GM18519 (cell line): ENCODE measurements at regions not wholly inside any gene's neighbourhood (a gene's known extent, or its start where the extent isn't known, plus 50 kb on each side); places are given as distances from the start of the nearest gene placed in this dataset.

Experiments
- ATAC-seq: cut with Tn5 transposase; IDR thresholded peaks from one replicate; pipeline ENCODE4 v1.9.1; 2021; ENCODE audit warnings: mild to moderate bottlenecking, moderate library complexity; ENCODE audit not compliant: unreplicated experiment, low FRiP score

DNA sequence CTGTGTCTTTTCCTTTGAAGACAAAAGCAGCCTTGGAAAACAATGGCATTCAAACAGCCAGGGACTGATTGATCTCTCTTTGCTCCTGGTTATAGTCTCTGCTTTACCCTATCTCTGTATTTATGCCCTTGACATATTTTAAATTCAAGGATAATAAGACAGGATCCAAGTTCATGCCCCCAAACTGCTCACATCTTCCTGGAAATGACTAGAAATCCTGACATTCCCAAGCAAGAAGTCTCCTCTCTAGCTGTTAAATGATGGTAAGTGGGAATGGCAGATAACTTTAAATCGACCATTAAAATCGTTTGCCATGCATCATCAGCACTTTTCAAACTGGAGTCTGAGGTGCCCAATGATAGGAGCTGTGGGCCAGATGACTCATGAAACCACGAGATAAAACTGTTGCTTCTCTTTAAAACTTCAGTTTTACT lies 435.6 kb downstream of the FOXO1 start:
- no peak for ATAC-seq

- no peak for ATAC-seq
These were observed 435.1 kb downstream of the FOXO1 start for GRCh38 chr13:40231311-40231710.

GRCh38 chr13:40231751-40232150 lies 434.7 kb downstream of the FOXO1 start:
- no peak for ATAC-seq

- no peak for ATAC-seq
These were observed 434.0 kb downstream of the FOXO1 start for GRCh38 chr13:40232311-40233040.

- no peak for ATAC-seq
These were observed 432.7 kb downstream of the FOXO1 start for GRCh38 chr13:40233731-40234195.

- no peak for ATAC-seq
These were observed 431.2 kb downstream of the FOXO1 start for GRCh38 chr13:40235160-40235796.

- no peak for ATAC-seq
These were observed 429.8 kb downstream of the FOXO1 start for GRCh38 chr13:40236566-40237168.

- ATAC-seq, result no peak
These were observed 427.7 kb downstream of the FOXO1 start for GRCh38 chr13:40238761-40239160.

GRCh38 chr13:40240293-40240692 lies 426.1 kb downstream of the FOXO1 start:
- ATAC-seq, result no peak

DNA sequence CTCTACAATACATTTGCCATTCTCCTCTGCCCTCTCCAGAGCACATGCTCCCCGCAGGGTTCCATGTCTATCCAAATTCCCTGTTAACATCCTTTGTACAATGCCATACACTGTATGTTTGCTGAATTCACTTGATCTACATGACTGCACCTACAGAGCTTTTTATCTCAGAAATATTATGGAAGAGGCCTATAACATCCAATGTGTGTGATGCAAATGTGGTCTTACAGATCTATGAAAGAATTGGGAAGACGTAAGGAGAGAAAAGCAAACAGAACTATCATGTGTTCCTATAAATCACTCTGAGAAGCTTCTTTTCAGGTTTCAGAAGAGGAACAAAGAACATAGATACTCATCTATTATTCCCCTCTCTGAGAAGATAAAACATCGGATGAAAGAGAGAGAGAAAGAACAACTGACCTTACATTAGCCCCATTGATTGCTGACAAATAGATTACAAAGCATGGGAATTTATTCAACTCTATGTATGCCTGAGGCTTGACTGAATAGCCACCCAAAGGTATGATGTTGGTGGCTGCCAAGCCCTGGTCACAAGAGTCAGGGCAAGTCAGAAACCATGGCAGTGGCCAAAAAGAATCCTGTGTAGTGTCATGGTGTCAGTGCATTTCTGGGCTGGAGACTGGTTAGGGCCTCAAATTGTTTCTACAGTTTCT lies 425.2 kb downstream of the FOXO1 start:
- ATAC-seq, result no peak

DNA sequence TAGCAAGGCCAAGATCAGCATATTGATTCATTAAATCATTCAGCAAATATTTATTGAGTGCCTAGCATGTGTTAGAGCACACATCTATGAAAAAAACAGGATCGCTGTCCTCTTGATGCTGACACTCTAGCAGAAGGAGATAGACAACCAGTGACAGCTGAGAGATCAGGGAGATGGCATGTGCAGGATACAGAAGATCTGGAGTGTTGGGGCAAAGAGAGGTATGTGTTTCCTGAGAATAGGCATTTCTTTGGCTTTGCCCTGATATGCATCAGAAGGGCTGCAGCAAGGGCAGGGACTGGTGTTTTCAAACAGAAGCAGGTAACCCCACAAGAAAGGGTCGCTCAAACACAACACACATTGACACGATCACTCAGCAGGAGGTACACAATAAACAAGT lies 423.4 kb downstream of the FOXO1 start:
- ATAC-seq, result no peak

GRCh38 chr13:40243982-40244381 lies 422.5 kb downstream of the FOXO1 start:
- no peak for ATAC-seq

DNA sequence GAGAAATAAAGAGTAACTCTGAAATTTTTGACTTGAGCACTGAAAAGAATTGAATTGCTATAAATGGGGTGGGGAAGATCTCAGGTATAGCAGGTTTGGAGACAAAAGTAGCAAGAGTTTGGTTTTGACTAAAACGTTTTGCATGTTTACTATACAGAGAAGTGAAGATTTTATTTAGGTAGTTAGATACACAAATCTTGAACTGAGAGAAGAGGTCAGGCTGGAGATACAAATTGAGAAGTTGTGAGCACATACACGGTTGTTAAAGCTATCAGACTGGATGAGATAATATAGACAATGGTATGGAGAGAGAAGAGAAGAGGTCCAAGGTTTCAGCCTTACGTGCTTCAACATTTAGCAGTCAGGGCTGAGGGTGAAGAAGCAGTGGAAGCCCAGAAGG lies 420.9 kb downstream of the FOXO1 start:
- ATAC-seq, result no peak

DNA sequence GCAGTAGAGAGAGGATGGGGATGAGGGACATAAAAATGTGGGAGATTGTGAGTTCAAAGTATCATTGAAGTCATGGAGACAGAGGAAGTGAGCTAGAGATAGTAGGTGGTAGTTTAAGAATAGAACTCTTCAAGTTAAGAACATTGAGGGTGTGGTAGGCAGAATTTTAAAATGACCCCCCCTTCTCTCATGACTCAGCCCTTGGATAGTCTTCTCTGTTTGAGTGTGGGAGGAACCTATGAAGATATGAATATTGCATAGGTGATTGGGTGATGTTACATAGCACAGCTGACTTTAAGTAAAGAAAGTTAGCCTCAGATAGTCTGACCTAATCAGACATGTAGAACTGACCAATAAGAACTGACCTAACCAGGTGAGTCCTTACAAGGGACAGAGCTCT lies 418.6 kb downstream of the FOXO1 start:
- ATAC-seq, result no peak

- ATAC-seq, result no peak
These were observed 415.0 kb downstream of the FOXO1 start for GRCh38 chr13:40251343-40252032.

- no peak for ATAC-seq
These were observed 414.2 kb downstream of the FOXO1 start for GRCh38 chr13:40252241-40252640.

GRCh38 chr13:40252676-40253075 lies 413.8 kb downstream of the FOXO1 start:
- ATAC-seq, result no peak

DNA sequence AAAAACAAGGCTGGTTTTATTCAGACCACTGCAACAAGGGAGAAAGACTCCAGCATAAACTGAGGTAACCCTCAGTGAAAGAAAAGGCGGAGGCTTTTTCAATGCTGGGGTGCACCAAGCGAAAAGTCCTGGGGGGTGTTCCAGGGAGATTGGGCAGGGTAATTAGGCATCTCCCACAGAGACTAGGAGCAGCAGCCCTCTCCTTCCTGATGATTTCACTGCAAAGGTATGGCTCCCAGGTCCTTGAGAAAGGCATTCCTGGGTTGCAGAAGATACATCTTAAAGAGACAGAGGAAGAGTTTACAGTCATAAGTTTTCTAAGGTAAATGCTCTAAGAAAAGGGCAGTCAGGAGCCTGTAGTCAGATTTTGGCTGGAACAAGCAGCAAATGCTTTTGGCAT lies 412.0 kb downstream of the FOXO1 start:
- no peak for ATAC-seq

DNA sequence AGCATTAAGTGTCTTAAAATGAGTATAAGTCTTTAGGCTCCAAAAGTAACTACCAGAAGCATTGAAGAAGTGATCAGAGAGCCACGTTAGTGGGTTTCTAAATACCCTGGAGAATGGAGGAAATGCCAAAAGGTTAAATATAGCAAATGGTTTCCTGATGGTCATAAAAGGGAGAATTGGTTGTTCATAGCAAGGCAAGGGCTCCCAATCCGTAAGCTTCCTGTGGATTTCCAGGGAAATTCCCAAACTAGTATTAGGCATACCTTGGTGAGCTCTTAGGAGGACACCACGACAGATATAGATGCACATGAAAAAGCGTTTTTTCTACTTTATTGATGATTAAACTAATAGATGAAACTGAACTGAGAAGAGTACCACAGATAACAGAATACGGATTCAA lies 410.9 kb downstream of the FOXO1 start:
- no peak for ATAC-seq

- ATAC-seq, result no peak
These were observed 406.5 kb downstream of the FOXO1 start for GRCh38 chr13:40259899-40260298.

GRCh38 chr13:40261336-40261735 lies 405.1 kb downstream of the FOXO1 start:
- no peak for ATAC-seq
